ENCODE measurements at regions not wholly inside any gene's neighbourhood (a gene's known extent, or its start where the extent isn't known, plus 50 kb on each side); places are given as distances from the start of the nearest gene placed in this dataset.

DNA sequence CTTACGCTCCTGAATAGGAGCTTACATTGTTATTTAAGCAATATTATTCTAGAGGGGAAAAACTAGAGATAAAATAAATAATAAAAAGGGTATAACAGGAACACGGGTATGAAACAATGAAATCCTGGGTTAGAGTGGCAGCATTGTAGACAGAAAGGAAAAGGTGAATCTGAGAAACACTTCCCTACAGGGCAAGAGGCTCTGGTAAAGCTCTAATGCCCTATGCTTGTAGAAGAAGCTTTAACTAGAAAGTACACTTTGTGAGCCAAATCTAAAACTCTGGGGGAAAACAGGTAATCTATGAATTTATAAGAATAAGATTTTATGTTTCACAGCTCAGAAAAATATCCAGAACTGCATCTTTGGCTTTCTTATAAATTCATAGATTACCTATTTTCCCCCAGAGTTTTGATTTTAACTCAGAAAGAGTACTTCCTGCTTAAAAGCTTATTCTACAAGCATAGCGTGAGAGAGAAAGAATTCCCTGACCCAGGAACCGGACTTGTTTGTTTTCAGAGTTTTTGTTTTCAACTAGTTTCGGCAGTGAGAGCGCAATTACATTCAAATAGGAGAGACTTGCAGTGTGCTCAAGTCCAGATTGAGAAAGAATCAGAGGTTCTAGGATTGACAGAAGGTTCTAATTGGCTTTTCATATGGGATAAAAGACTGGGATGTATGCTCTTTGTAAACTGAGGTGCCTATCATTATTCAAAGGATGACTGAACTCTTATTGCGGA lies 651.0 kb upstream of the RORB start:
- WGBS, 2 donors = 72 to 75% methylated on average over 7 of the region's 7 CpGs
- Histone ChIP-seq H3K4me3 (no peak overlapping the region), H3K27me3 (no peaks in the 10 kb centered on the region), H3K27ac (no peak overlapping the region), H3K9me3 (no peaks in the 10 kb centered on the region), H3K36me3 (ENCODE audit: low read depth, missing control alignments) (no peaks in the 10 kb centered on the region), H3K4me1 (no peaks in the 10 kb centered on the region)
- DNase-seq = no peak
- no peak for TF ChIP-seq POLR2A (IDR thresholded peaks at IDR 0.05)
- TF ChIP-seq, protein P1, sequence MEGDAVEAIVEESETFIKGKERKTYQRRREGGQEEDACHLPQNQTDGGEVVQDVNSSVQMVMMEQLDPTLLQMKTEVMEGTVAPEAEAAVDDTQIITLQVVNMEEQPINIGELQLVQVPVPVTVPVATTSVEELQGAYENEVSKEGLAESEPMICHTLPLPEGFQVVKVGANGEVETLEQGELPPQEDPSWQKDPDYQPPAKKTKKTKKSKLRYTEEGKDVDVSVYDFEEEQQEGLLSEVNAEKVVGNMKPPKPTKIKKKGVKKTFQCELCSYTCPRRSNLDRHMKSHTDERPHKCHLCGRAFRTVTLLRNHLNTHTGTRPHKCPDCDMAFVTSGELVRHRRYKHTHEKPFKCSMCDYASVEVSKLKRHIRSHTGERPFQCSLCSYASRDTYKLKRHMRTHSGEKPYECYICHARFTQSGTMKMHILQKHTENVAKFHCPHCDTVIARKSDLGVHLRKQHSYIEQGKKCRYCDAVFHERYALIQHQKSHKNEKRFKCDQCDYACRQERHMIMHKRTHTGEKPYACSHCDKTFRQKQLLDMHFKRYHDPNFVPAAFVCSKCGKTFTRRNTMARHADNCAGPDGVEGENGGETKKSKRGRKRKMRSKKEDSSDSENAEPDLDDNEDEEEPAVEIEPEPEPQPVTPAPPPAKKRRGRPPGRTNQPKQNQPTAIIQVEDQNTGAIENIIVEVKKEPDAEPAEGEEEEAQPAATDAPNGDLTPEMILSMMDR (IDR thresholded peaks at IDR 0.05) = no peak
- intact Hi-C loops (cut with DNase I; ENCODE audit: low total_unique reads) = no loop called here

DNA sequence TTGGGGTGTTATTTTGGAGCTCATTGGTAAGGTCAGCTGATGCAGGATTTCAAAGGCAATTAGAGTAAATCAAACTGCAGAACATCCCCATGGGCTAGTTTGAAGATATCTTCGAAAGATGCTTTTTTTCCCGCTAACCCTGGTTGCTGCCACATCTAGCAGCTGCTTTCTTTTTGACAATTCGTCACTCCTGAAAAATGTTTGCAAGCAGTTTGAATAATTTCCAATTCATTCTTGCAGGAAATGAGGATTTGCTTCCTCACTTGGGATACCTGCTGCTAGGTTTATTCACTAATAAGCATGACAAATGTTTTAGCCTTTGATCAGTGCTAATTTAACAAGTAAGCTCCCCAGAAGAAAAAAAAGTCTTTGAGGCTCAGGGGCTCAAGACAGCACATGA lies 649.6 kb upstream of the RORB start:
- WGBS, 2 donors = 38 to 44% methylated on average over 3 of the region's 3 CpGs
- intact Hi-C loops (cut with DNase I; ENCODE audit: low total_unique reads) = no loop called here
- Histone ChIP-seq H3K4me3 (no peak overlapping the region), H3K4me1 (no peaks in the 10 kb centered on the region), H3K27ac (no peak overlapping the region), H3K27me3 (no peaks in the 10 kb centered on the region), H3K9me3 (no peaks in the 10 kb centered on the region), H3K36me3 (ENCODE audit: low read depth, missing control alignments) (no peaks in the 10 kb centered on the region)
- DNase-seq = no peak
- no peak for TF ChIP-seq POLR2A (IDR thresholded peaks at IDR 0.05)
- TF ChIP-seq, protein P1 (IDR thresholded peaks at IDR 0.05) = no peak

DNA sequence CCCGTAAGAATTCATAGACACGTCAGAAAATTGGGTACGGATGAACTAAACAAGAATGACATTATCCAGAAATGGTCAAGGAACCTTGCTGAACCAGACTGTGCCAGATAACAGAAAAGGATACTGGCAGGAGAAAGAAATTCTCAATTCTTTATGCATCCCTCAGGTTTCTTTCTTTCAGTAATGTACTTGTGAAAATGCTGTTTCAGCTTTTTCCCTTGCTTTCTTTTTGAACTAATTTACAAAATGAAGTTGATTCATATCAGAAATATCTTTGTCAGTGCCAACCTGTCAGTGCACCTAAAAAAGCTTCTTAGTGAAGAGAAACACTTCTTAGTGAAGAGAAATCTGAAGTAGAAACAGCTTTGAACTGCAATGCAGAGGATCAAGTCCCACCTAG lies 643.6 kb upstream of the RORB start:
- H3K4me1 ChIP-seq = no peaks in the 10 kb centered on the region
- TF ChIP-seq POLR2A (IDR thresholded peaks at IDR 0.05) = no peak
- TF ChIP-seq, protein P1 (IDR thresholded peaks at IDR 0.05) = no peak
- 78 to 79% methylated on average over 3 of the region's 3 CpGs for WGBS, 2 donors
- intact Hi-C loops (cut with DNase I; ENCODE audit: low total_unique reads) = no loop called here
- H3K4me3 ChIP-seq = no peak overlapping the region
- H3K27ac ChIP-seq = no peak overlapping the region
- DNase-seq = no peak
- H3K36me3 ChIP-seq (ENCODE audit: low read depth, missing control alignments) = no peaks in the 10 kb centered on the region
- H3K9me3 ChIP-seq = no peaks in the 10 kb centered on the region
- no peaks in the 10 kb centered on the region for H3K27me3 ChIP-seq

DNA sequence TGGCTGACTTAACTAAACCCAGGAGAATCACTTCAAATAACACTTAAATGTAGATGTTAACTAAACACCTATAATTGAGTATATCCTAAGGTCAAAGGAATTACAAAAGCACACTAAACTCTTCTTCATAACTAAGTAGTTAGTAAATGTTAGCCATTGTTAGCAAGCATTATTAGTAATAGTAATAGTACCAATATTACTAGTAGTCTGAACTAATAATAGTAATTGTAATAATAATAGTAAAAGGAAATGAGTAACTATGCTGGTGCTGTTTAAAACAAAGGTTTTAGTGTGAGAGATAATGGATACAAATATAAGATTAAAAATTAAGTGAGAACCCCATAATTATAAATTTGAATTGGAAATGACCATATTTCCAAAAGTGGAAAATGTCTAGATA lies 641.9 kb upstream of the RORB start:
- DNase-seq = no peak
- no peak overlapping the region for H3K27ac ChIP-seq
- TF ChIP-seq, protein P1 (IDR thresholded peaks at IDR 0.05) = no peak
- no peaks in the 10 kb centered on the region for H3K36me3 ChIP-seq (ENCODE audit: low read depth, missing control alignments)
- H3K27me3 ChIP-seq = no peaks in the 10 kb centered on the region
- H3K9me3 ChIP-seq = no peaks in the 10 kb centered on the region
- intact Hi-C loops (cut with DNase I; ENCODE audit: low total_unique reads) = no loop called here
- H3K4me3 ChIP-seq = no peak overlapping the region
- H3K4me1 ChIP-seq = no peaks in the 10 kb centered on the region

DNA sequence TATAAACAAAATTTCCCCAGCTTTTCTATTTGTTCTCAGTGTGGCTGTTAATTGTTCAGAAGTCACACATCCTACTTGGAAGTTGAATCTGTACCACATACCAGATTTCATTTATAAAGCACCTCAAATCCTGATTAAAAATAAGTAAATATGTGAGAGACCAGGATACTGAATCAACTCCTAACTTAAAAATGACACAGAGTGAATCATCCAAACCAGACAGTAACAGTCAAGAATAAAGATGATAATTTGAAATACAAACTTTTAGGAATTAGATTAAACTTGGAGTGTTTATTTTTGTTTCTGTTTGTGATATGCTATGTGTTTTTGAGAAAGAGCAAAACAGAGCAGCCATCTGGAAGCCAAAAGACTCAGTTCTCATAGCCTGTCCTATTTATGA lies 633.2 kb upstream of the RORB start:
- no peak overlapping the region for H3K27ac ChIP-seq
- H3K36me3 ChIP-seq (ENCODE audit: low read depth, missing control alignments) = no peaks in the 10 kb centered on the region
- H3K4me3 ChIP-seq = no peak overlapping the region
- intact Hi-C loops (cut with DNase I; ENCODE audit: low total_unique reads) = no loop called here
- TF ChIP-seq, protein P1 (IDR thresholded peaks at IDR 0.05) = no peak
- TF ChIP-seq POLR2A (IDR thresholded peaks at IDR 0.05) = no peak
- H3K4me1 ChIP-seq = no peaks in the 10 kb centered on the region
- H3K27me3 ChIP-seq = no peaks in the 10 kb centered on the region
- H3K9me3 ChIP-seq = no peaks in the 10 kb centered on the region
- no peak for DNase-seq

Data from testis (tissue), 2 donors.